ENCODE measurements at regions not wholly inside any gene's neighbourhood (a gene's known extent, or its start where the extent isn't known, plus 50 kb on each side); places are given as distances from the start of the nearest gene placed in this dataset.

DNA sequence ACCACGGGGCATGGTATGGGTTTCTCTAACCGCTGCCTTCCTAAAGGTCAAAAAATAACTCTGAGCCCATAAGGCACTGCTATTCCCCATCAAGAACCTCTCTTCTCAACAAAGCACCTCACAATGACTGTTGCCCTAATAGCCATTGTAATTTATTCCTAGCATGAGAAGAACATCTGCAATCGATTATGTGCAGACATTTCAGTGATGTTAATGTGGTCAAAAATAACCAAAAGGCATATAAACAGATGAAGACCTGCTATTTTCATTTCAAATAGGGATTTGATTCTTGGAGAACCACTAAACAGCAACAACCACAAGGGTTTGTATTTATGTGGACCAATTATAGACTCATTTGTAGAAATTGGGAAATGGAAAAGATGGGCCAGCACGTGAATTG is 356.6 kb downstream of the FBXO15 start:
- TF ChIP-seq EZH2phosphoT487 (IDR thresholded peaks at IDR 0.05; ENCODE audit: unreplicated experiment): no peak
- TF ChIP-seq, protein P1, sequence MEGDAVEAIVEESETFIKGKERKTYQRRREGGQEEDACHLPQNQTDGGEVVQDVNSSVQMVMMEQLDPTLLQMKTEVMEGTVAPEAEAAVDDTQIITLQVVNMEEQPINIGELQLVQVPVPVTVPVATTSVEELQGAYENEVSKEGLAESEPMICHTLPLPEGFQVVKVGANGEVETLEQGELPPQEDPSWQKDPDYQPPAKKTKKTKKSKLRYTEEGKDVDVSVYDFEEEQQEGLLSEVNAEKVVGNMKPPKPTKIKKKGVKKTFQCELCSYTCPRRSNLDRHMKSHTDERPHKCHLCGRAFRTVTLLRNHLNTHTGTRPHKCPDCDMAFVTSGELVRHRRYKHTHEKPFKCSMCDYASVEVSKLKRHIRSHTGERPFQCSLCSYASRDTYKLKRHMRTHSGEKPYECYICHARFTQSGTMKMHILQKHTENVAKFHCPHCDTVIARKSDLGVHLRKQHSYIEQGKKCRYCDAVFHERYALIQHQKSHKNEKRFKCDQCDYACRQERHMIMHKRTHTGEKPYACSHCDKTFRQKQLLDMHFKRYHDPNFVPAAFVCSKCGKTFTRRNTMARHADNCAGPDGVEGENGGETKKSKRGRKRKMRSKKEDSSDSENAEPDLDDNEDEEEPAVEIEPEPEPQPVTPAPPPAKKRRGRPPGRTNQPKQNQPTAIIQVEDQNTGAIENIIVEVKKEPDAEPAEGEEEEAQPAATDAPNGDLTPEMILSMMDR (conservative IDR thresholded peaks at IDR 0.05; ENCODE audit: low read depth in 2 of 2): no peak
- no peak for TF ChIP-seq ZNF114 (CRISPR knock-in tag; IDR thresholded peaks at IDR 0.05)
- no peak for TF ChIP-seq POLR2AphosphoS5 (IDR thresholded peaks at IDR 0.05; ENCODE audit: low read depth)
- TF ChIP-seq CREB1 (CRISPR knock-in tag; IDR thresholded peaks at IDR 0.05; ENCODE audit: low read depth): no peak
- no peak for TF ChIP-seq EZH2 (IDR thresholded peaks at IDR 0.05; ENCODE audit: low read depth, unreplicated experiment)
- TF ChIP-seq, protein P2, sequence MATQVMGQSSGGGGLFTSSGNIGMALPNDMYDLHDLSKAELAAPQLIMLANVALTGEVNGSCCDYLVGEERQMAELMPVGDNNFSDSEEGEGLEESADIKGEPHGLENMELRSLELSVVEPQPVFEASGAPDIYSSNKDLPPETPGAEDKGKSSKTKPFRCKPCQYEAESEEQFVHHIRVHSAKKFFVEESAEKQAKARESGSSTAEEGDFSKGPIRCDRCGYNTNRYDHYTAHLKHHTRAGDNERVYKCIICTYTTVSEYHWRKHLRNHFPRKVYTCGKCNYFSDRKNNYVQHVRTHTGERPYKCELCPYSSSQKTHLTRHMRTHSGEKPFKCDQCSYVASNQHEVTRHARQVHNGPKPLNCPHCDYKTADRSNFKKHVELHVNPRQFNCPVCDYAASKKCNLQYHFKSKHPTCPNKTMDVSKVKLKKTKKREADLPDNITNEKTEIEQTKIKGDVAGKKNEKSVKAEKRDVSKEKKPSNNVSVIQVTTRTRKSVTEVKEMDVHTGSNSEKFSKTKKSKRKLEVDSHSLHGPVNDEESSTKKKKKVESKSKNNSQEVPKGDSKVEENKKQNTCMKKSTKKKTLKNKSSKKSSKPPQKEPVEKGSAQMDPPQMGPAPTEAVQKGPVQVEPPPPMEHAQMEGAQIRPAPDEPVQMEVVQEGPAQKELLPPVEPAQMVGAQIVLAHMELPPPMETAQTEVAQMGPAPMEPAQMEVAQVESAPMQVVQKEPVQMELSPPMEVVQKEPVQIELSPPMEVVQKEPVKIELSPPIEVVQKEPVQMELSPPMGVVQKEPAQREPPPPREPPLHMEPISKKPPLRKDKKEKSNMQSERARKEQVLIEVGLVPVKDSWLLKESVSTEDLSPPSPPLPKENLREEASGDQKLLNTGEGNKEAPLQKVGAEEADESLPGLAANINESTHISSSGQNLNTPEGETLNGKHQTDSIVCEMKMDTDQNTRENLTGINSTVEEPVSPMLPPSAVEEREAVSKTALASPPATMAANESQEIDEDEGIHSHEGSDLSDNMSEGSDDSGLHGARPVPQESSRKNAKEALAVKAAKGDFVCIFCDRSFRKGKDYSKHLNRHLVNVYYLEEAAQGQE (IDR thresholded peaks at IDR 0.05; ENCODE audit: unreplicated experiment): no peak
- TF ChIP-seq JUNB (IDR thresholded peaks at IDR 0.05; ENCODE audit: unreplicated experiment): no peak
- no peak for TF ChIP-seq ZNF331 (CRISPR knock-in tag; IDR thresholded peaks at IDR 0.05; ENCODE audit: low read depth)
- TF ChIP-seq NANOG (IDR thresholded peaks at IDR 0.05; ENCODE audit: borderline replicate concordance): no peak
- TF ChIP-seq, protein P3, sequence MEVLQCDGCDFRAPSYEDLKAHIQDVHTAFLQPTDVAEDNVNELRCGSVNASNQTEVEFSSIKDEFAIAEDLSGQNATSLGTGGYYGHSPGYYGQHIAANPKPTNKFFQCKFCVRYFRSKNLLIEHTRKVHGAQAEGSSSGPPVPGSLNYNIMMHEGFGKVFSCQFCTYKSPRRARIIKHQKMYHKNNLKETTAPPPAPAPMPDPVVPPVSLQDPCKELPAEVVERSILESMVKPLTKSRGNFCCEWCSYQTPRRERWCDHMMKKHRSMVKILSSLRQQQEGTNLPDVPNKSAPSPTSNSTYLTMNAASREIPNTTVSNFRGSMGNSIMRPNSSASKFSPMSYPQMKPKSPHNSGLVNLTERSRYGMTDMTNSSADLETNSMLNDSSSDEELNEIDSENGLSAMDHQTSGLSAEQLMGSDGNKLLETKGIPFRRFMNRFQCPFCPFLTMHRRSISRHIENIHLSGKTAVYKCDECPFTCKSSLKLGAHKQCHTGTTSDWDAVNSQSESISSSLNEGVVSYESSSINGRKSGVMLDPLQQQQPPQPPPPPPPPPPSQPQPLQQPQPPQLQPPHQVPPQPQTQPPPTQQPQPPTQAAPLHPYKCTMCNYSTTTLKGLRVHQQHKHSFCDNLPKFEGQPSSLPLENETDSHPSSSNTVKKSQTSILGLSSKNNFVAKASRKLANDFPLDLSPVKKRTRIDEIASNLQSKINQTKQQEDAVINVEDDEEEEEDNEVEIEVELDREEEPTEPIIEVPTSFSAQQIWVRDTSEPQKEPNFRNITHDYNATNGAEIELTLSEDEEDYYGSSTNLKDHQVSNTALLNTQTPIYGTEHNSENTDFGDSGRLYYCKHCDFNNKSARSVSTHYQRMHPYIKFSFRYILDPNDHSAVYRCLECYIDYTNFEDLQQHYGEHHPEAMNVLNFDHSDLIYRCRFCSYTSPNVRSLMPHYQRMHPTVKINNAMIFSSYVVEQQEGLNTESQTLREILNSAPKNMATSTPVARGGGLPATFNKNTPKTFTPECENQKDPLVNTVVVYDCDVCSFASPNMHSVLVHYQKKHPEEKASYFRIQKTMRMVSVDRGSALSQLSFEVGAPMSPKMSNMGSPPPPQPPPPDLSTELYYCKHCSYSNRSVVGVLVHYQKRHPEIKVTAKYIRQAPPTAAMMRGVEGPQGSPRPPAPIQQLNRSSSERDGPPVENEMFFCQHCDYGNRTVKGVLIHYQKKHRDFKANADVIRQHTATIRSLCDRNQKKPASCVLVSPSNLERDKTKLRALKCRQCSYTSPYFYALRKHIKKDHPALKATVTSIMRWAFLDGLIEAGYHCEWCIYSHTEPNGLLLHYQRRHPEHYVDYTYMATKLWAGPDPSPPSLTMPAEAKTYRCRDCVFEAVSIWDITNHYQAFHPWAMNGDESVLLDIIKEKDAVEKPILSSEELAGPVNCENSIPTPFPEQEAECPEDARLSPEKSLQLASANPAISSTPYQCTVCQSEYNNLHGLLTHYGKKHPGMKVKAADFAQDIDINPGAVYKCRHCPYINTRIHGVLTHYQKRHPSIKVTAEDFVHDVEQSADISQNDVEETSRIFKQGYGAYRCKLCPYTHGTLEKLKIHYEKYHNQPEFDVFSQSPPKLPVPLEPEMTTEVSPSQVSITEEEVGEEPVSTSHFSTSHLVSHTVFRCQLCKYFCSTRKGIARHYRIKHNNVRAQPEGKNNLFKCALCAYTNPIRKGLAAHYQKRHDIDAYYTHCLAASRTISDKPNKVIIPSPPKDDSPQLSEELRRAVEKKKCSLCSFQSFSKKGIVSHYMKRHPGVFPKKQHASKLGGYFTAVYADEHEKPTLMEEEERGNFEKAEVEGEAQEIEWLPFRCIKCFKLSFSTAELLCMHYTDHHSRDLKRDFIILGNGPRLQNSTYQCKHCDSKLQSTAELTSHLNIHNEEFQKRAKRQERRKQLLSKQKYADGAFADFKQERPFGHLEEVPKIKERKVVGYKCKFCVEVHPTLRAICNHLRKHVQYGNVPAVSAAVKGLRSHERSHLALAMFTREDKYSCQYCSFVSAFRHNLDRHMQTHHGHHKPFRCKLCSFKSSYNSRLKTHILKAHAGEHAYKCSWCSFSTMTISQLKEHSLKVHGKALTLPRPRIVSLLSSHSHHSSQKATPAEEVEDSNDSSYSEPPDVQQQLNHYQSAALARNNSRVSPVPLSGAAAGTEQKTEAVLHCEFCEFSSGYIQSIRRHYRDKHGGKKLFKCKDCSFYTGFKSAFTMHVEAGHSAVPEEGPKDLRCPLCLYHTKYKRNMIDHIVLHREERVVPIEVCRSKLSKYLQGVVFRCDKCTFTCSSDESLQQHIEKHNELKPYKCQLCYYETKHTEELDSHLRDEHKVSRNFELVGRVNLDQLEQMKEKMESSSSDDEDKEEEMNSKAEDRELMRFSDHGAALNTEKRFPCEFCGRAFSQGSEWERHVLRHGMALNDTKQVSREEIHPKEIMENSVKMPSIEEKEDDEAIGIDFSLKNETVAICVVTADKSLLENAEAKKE (CRISPR knock-in tag; IDR thresholded peaks at IDR 0.05): no peak
- TF ChIP-seq STAT1 (IDR thresholded peaks at IDR 0.05; ENCODE audit: unreplicated experiment): no peak

Data from GM23338 (cell line).